Epithelial cell of proximal tubule (primary cell): ENCODE measurements at regions not wholly inside any gene's neighbourhood (a gene's known extent, or its start where the extent isn't known, plus 50 kb on each side); places are given as distances from the start of the nearest gene placed in this dataset.

Experiments used
- DNase-seq: peaks from one replicate; pipeline ENCODE4 v3.0.0-alpha.2; 2011; ENCODE audit warnings: low read depth
- H3K4me3 ChIP-seq: 2 replicates; pipeline ENCODE4 v1.5.1; 2011; ENCODE audit warnings: low read depth, mild to moderate bottlenecking, low read length
- TF ChIP-seq, protein P1 (sequence below): conservative IDR thresholded peaks from 2 replicates; pipeline ENCODE4 v1.5.1; 2012; ENCODE audit warnings: low read depth, mild to moderate bottlenecking, low read length

- TF ChIP-seq, protein P1, sequence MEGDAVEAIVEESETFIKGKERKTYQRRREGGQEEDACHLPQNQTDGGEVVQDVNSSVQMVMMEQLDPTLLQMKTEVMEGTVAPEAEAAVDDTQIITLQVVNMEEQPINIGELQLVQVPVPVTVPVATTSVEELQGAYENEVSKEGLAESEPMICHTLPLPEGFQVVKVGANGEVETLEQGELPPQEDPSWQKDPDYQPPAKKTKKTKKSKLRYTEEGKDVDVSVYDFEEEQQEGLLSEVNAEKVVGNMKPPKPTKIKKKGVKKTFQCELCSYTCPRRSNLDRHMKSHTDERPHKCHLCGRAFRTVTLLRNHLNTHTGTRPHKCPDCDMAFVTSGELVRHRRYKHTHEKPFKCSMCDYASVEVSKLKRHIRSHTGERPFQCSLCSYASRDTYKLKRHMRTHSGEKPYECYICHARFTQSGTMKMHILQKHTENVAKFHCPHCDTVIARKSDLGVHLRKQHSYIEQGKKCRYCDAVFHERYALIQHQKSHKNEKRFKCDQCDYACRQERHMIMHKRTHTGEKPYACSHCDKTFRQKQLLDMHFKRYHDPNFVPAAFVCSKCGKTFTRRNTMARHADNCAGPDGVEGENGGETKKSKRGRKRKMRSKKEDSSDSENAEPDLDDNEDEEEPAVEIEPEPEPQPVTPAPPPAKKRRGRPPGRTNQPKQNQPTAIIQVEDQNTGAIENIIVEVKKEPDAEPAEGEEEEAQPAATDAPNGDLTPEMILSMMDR = no peak
- H3K4me3 ChIP-seq = no peak overlapping the region
- no peak for DNase-seq
These were observed 61.9 kb downstream of the HSPA13 start for GRCh38 chr21:14321042-14321441.

GRCh38 chr21:14319805-14320204, 63.1 kb downstream of the HSPA13 start:
- TF ChIP-seq, protein P1 = no peak
- DNase-seq = no peak
- H3K4me3 ChIP-seq = no peak overlapping the region

- H3K4me3 ChIP-seq = no peak overlapping the region
- DNase-seq = no peak
- TF ChIP-seq, protein P1 = no peak
These were observed 64.4 kb downstream of the HSPA13 start for GRCh38 chr21:14318578-14318977.

DNA sequence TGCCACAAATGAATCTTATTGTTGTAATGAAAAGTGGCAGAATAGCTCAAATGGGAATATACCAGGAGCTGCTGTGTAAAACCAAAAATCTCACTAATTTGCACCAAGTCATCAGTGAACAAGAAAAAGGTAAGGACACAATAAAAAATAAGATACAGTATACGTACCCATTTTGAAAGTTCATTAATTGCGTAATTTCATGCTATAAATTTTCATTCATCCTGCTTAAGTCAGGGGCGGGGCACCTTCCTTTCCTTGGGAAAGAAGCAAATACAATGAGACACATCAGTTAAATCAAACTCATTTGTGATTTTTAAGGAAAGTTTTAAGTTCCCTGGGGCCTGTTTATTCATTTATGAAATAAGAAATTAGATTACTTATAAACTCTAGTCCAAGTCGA, 65.4 kb downstream of the HSPA13 start:
- TF ChIP-seq, protein P1 = no peak
- DNase-seq = no peak
- H3K4me3 ChIP-seq = no peak overlapping the region

DNA sequence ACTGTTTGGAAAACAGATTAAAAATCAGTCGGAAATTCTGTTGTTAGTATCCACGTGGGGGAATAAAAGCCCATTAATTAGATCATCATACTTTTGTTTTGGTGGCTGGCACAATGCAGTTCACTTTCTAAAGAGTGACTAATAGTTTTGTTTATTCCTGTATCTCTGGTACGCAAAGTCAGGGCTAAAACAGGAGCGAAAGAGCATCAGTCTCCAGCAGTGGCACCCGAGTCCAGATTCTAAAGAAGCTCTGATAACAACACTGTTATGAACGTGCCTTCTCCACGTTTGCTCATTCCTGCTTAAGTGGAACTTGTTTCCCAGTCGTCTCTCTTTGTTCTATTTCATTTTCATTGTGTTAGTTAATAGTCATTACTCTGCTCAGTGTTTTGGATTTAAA, 69.6 kb downstream of the HSPA13 start:
- no peak for DNase-seq
- no peak overlapping the region for H3K4me3 ChIP-seq
- TF ChIP-seq, protein P1 = no peak

- no peak for DNase-seq
- H3K4me3 ChIP-seq = no peak overlapping the region
- TF ChIP-seq, protein P1 = no peak
These were observed 70.1 kb downstream of the HSPA13 start for GRCh38 chr21:14312871-14313270.

DNA sequence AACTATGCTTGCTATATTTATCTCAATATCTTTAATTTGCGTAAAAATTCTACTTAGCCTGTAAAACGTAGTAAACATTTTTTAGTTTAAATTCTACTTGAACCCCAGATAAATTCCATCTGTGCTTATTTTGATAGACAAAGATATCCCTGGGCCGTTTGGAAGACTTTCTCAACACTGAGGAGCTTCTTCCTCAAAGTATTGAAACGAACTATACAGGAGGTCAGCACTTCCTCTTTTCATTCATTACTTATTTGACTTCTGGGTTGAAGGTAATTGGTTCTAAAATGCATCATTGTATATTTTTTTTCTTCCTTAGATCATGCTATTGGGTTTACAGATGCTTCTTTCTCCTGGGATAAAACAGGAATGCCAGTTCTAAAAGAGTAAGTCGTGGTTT, 74.7 kb downstream of the HSPA13 start:
- TF ChIP-seq, protein P1 = no peak
- no peak overlapping the region for H3K4me3 ChIP-seq
- DNase-seq = no peak
